ENCODE measurements at regions not wholly inside any gene's neighbourhood (a gene's known extent, or its start where the extent isn't known, plus 50 kb on each side); places are given as distances from the start of the nearest gene placed in this dataset.

GRCh38 chr4:74544655-74545361, 99.9 kb downstream of the AREG start:
- intact Hi-C loops (cut with DNase I) = no loop called here
- TF ChIP-seq POLR2A (IDR thresholded peaks at IDR 0.05) (no peak), EP300 (IDR thresholded peaks at IDR 0.05) (no peak)
- TF ChIP-seq, protein P1, sequence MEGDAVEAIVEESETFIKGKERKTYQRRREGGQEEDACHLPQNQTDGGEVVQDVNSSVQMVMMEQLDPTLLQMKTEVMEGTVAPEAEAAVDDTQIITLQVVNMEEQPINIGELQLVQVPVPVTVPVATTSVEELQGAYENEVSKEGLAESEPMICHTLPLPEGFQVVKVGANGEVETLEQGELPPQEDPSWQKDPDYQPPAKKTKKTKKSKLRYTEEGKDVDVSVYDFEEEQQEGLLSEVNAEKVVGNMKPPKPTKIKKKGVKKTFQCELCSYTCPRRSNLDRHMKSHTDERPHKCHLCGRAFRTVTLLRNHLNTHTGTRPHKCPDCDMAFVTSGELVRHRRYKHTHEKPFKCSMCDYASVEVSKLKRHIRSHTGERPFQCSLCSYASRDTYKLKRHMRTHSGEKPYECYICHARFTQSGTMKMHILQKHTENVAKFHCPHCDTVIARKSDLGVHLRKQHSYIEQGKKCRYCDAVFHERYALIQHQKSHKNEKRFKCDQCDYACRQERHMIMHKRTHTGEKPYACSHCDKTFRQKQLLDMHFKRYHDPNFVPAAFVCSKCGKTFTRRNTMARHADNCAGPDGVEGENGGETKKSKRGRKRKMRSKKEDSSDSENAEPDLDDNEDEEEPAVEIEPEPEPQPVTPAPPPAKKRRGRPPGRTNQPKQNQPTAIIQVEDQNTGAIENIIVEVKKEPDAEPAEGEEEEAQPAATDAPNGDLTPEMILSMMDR (IDR thresholded peaks at IDR 0.05) = no peak
- 93 to 98% (median 97%) methylated on average over 1 of the region's 1 CpG for WGBS, 3 donors

GRCh38 chr4:74545448-74545847, 100.5 kb downstream of the AREG start:
- TF ChIP-seq, protein P1 (IDR thresholded peaks at IDR 0.05) = no peak
- TF ChIP-seq POLR2A (IDR thresholded peaks at IDR 0.05) (no peak), EP300 (IDR thresholded peaks at IDR 0.05) (no peak)
- no peak overlapping the region for H3K4me3 ChIP-seq
- no peaks in the 10 kb centered on the region for H3K9me3 ChIP-seq
- no peak overlapping the region for H3K27ac ChIP-seq
- H3K36me3 ChIP-seq = no peaks in the 10 kb centered on the region
- DNase-seq = no peak
- peaks cover 2% of the 10 kb centered on the region for H3K4me1 ChIP-seq (ENCODE audit: insufficient read depth)
- H3K27me3 ChIP-seq = no peaks in the 10 kb centered on the region
- intact Hi-C loops (cut with DNase I) = no loop called here

More at GRCh38 chr4:74544655-74545361, 99.9 kb downstream of the AREG start:
- no peak for DNase-seq
- Histone ChIP-seq H3K9me3 (no peaks in the 10 kb centered on the region), H3K4me3 (no peak overlapping the region), H3K27me3 (no peaks in the 10 kb centered on the region), H3K36me3 (no peaks in the 10 kb centered on the region), H3K27ac (no peak overlapping the region), H3K4me1 (ENCODE audit: insufficient read depth) (peaks cover 2% of the 10 kb centered on the region)

DNA sequence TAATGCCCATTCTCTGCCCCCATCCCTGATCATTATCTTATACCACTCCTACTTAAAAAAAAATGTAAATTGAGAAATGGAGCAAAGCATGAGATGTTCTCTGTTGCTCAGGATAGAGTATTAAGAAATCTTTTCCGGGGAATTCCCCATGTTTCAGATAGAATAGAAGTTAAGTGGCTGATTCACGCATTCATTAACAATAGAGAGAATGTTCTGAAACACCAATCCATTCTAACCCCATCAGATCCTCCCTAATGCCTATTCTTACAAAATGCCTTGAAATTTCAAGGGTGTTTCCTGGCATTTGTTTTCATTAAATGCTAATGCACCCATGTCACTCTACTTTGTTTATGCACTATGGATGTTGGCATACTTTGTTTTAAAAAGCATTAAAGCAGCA, 101.1 kb downstream of the AREG start:
- Histone ChIP-seq H3K27ac (no peak overlapping the region), H3K4me3 (no peak overlapping the region), H3K4me1 (ENCODE audit: insufficient read depth) (peaks cover 2% of the 10 kb centered on the region), H3K9me3 (no peaks in the 10 kb centered on the region), H3K36me3 (no peaks in the 10 kb centered on the region), H3K27me3 (no peaks in the 10 kb centered on the region)
- 88 to 89% (median 88%) methylated on average over 2 of the region's 2 CpGs for WGBS, 3 donors
- DNase-seq = no peak
- intact Hi-C loops (cut with DNase I) = no loop called here
- TF ChIP-seq, protein P1 (IDR thresholded peaks at IDR 0.05) = no peak
- TF ChIP-seq POLR2A (IDR thresholded peaks at IDR 0.05) (no peak), EP300 (IDR thresholded peaks at IDR 0.05) (no peak)

DNA sequence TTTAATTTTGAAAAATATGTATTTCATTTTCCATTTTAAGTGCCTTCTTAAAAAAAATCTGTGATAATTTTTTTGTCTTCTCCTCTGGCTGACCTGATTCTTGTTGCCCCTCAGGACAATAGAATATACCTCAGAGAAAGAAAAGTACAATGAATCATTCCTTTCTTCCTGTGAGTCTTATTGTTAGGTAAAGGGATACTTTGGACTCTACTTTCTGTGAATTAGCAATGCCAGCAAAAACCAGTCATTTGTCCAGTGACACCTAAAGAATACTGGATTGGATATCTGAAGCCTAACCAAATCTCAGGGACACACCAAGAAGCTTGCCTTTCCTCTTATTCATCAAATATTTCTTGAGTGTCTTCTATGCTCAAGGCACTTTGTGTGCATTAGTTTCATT, 102.1 kb downstream of the AREG start:
- Histone ChIP-seq H3K4me1 (ENCODE audit: insufficient read depth) (no peaks in the 10 kb centered on the region), H3K36me3 (no peaks in the 10 kb centered on the region), H3K27me3 (no peaks in the 10 kb centered on the region), H3K9me3 (no peaks in the 10 kb centered on the region), H3K4me3 (no peak overlapping the region), H3K27ac (no peak overlapping the region)
- TF ChIP-seq EP300 (IDR thresholded peaks at IDR 0.05) = no peak
- no peak for TF ChIP-seq POLR2A (IDR thresholded peaks at IDR 0.05)
- TF ChIP-seq, protein P1 (IDR thresholded peaks at IDR 0.05) = no peak
- intact Hi-C loops (cut with DNase I) = no loop called here
- no peak for DNase-seq
